ENCODE measurements at regions not wholly inside any gene's neighbourhood (a gene's known extent, or its start where the extent isn't known, plus 50 kb on each side); places are given as distances from the start of the nearest gene placed in this dataset.

- no peak overlapping the region for H3K14ac ChIP-seq (ENCODE audit: insufficient read length)
- H3K4me2 ChIP-seq (ENCODE audit: insufficient read depth in 1 of 2, low read depth in 2 of 2, low read length in 2 of 2) = no peak overlapping the region
- H2BK15ac ChIP-seq (ENCODE audit: low read length) = no peak overlapping the region
- TF ChIP-seq NRF1 (IDR thresholded peaks at IDR 0.05; ENCODE audit: low read depth, low read length) (no peak), USF2 (IDR thresholded peaks at IDR 0.05; ENCODE audit: low read length) (no peak), BACH1 (IDR thresholded peaks at IDR 0.05; ENCODE audit: low read length) (no peak), RFX5 (IDR thresholded peaks at IDR 0.05; ENCODE audit: borderline replicate concordance, low read depth, low read length) (no peak), EZH2 (IDR thresholded peaks at IDR 0.05; ENCODE audit: low read depth, low read length, severe bottlenecking) (no peak), SAP30 (IDR thresholded peaks at IDR 0.05; ENCODE audit: insufficient read depth, insufficient replicate concordance, low read length) (no peak)
- H2BK5ac ChIP-seq (ENCODE audit: low read depth, low read length) = no peak overlapping the region
- no peak overlapping the region for H3K23ac ChIP-seq (ENCODE audit: insufficient read length)
- no peaks in the 10 kb centered on the region for H3K79me1 ChIP-seq (ENCODE audit: low read depth, low read length)
- POLR2A ChIA-PET (ENCODE audit: partially characterized antibody) = no interaction called here
- no peak overlapping the region for H3K9ac ChIP-seq (replicated peaks in 1 of 4; ENCODE audit: extremely low read depth in 1 of 4, low read depth in 3 of 4, low read length in 3 of 4)
- DNase-seq (ENCODE audit: low read depth in 1 of 2, low spot score in 2 of 2) = no peak
- no peak overlapping the region for H3K27ac ChIP-seq (ENCODE audit: low read depth, low read length)
- H2BK120ac ChIP-seq (replicated peaks; ENCODE audit: low read depth, low read length) = no peak overlapping the region
- no peak overlapping the region for H2BK20ac ChIP-seq (ENCODE audit: low read length)
- H3K9me3 ChIP-seq (ENCODE audit: insufficient read depth in 2 of 2, low read depth in 1 of 2, low read length in 1 of 2) = peaks cover 0 to 4% of the 10 kb centered on the region in 2 experiments; a peak in 1 of 4 replicates
- H4K20me1 ChIP-seq (replicated peaks in 1 of 2; ENCODE audit: control insufficient read depth in 1 of 2, insufficient read depth in 2 of 2, low read length in 2 of 2) = no peaks in the 10 kb centered on the region
- no peaks in the 10 kb centered on the region for H3K36me3 ChIP-seq (ENCODE audit: control insufficient read depth in 2 of 4, insufficient read depth in 4 of 4, low read length in 3 of 4)
- no peak overlapping the region for H4K5ac ChIP-seq (ENCODE audit: insufficient read length, low read depth, low read length)
- H4K91ac ChIP-seq (replicated peaks; ENCODE audit: insufficient read length, low read length) = no peak overlapping the region
- H3K27me3 ChIP-seq (replicated peaks in 1 of 4; ENCODE audit: control insufficient read depth in 3 of 4, extremely low read depth in 1 of 4, insufficient read depth in 3 of 4, low read length in 3 of 4) = no peaks in the 10 kb centered on the region; a peak in 1 of 7 replicates
- H2AFZ ChIP-seq (ENCODE audit: low read length) = no peak overlapping the region
- no peak overlapping the region for H3K4ac ChIP-seq (replicated peaks; ENCODE audit: insufficient read length, low read depth, low read length)
- CTCF ChIA-PET (ENCODE audit: partially characterized antibody) = interaction anchor here (1.1 kb wide), 1 partner anchor 20 kb away, joined by 3 read pairs; no protein-coding TSS in a partner anchor
- no peaks in the 10 kb centered on the region for H3K4me1 ChIP-seq (replicated peaks in 1 of 4; ENCODE audit: control insufficient read depth in 3 of 4, insufficient read depth in 4 of 4, low read length in 3 of 4)
- no peak overlapping the region for H3K4me3 ChIP-seq (ENCODE audit: extremely low read depth in 1 of 4, insufficient read depth in 2 of 4, low read depth in 3 of 4, low read length in 4 of 4)
- no peak for FAIRE-seq
- H3K18ac ChIP-seq (ENCODE audit: extremely low read depth, low read length) = no peak overlapping the region
- H2AK5ac ChIP-seq (ENCODE audit: low read depth, low read length) = no peak overlapping the region
- H3K79me2 ChIP-seq (ENCODE audit: control insufficient read depth in 1 of 2, insufficient read depth in 2 of 2, low read length in 2 of 2) = no peaks in the 10 kb centered on the region
- H2BK12ac ChIP-seq (ENCODE audit: low read depth, low read length) = no peak overlapping the region
- no peaks in the 10 kb centered on the region for H3K23me2 ChIP-seq (ENCODE audit: low read depth, low read length)
- no peak overlapping the region for H3K56ac ChIP-seq (replicated peaks; ENCODE audit: insufficient read length, low read depth, low read length)
- H4K8ac ChIP-seq (ENCODE audit: extremely low read depth, insufficient read depth, low read length) = no peak overlapping the region
Measured at GRCh38 chr5:72605632-72606031, 98.4 kb upstream of the ZNF366 start.

Measured in H1 (cell line).